RWPE1 (cell line): ENCODE measurements at regions not wholly inside any gene's neighbourhood (a gene's known extent, or its start where the extent isn't known, plus 50 kb on each side); places are given as distances from the start of the nearest gene placed in this dataset.

Experiments
- CTCF ChIA-PET: fragments of 350-600 bp; sonication (Branson Sonifier 250); formaldehyde crosslinking; extraction: SDS; loops from one replicate; lab custom pipeline; 2021; lab: Yijun Ruan, JAX
- POLR2A ChIA-PET: fragments of 400-600 bp; formaldehyde crosslinking; extraction: SDS; loops from one replicate; lab custom pipeline; 2020; ENCODE audit warnings: antibody characterized with exemption; ENCODE audit not compliant: low non-redundant PET; lab: Yijun Ruan, JAX
- DNase-seq: peaks from one replicate; pipeline ENCODE4 v3.0.0; 2012; ENCODE audit warnings: low spot score
- H3K27ac ChIP-seq: fragments of 450-650 bp; 2 replicates; pipeline ENCODE4 v1.5.1; 2017
- TF ChIP-seq, protein P1 (sequence below): fragments of 450-650 bp; conservative IDR thresholded peaks from 2 replicates; pipeline ENCODE4 v1.5.1; 2017; ENCODE audit warnings: low read depth, mild to moderate bottlenecking

DNA sequence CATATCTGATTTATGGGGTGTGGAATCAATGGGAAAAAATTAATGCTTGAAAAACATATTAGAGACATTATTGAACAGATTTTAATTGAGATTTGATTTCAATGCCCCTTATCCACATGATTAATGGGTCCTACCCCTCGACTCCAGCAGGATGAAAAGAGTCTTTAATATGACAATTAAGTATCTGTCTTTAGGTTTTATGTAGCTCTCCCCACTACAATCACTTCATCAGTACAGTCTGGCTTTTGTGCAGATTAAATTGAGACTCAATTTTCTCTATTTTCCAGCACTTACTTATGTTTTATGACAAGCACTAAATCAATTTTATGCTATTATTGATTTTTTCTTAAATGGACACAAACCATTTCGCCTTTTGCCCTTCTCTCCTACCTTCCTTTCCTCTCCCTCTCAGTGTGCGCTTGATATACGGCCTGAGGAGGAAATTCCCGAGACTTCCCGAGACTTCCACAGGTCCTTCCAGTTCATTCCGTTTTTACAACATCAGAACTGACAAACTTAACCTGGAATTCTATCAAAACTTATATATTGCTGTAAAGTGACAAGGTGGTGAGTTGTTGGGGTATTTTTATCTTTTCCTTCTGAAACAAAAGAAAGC lies 555.1 kb upstream of the SALL3 start:
- DNase-seq: no peak
- POLR2A ChIA-PET: no interaction called here
- TF ChIP-seq, protein P1, sequence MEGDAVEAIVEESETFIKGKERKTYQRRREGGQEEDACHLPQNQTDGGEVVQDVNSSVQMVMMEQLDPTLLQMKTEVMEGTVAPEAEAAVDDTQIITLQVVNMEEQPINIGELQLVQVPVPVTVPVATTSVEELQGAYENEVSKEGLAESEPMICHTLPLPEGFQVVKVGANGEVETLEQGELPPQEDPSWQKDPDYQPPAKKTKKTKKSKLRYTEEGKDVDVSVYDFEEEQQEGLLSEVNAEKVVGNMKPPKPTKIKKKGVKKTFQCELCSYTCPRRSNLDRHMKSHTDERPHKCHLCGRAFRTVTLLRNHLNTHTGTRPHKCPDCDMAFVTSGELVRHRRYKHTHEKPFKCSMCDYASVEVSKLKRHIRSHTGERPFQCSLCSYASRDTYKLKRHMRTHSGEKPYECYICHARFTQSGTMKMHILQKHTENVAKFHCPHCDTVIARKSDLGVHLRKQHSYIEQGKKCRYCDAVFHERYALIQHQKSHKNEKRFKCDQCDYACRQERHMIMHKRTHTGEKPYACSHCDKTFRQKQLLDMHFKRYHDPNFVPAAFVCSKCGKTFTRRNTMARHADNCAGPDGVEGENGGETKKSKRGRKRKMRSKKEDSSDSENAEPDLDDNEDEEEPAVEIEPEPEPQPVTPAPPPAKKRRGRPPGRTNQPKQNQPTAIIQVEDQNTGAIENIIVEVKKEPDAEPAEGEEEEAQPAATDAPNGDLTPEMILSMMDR: no peak
- CTCF ChIA-PET: no interaction called here
- no peak overlapping the region for H3K27ac ChIP-seq

GRCh38 chr18:78425019-78425412 lies 554.6 kb upstream of the SALL3 start:
- no peak for DNase-seq
- CTCF ChIA-PET: no interaction called here
- TF ChIP-seq, protein P1: no peak
- no peak overlapping the region for H3K27ac ChIP-seq
- POLR2A ChIA-PET: no interaction called here

- ChIA-PET CTCF (no interaction called here), POLR2A (no interaction called here)
- TF ChIP-seq, protein P1: no peak
- no peak overlapping the region for H3K27ac ChIP-seq
- DNase-seq: no peak
Measured at GRCh38 chr18:78427081-78427480, 552.5 kb upstream of the SALL3 start.

GRCh38 chr18:78429127-78430108 lies 550.2 kb upstream of the SALL3 start:
- no peak overlapping the region for H3K27ac ChIP-seq
- CTCF ChIA-PET: no interaction called here
- TF ChIP-seq, protein P1: no peak
- no peak for DNase-seq
- POLR2A ChIA-PET: no interaction called here

DNA sequence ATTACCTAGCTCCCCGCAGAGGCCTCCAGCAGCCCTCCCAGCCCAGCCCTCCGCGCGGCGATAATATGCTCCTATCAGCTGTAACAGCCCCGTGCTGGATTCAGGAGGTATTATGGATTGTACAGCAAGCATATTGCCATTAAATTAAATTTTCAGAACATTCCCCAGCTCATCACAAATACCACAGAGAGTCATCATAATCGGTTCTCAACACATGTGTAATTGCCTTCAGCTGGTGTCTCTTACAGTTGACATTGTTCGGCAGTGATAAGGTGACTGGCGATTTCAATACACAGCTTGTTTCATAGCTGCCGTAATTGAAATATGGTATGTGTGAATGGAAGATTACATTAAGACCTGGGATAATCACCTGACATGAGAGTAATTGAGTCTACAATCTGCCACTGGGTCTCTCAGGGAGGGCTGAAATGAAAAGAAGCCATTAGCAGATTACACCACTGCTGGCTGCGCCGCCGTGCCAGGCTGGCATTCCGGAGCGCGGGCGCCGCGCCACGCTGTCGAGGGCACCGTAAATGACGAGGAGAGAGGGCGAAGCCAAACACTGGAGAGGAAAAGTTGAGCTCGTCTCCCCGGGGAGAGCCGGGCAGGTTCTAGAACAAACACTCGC lies 549.4 kb upstream of the SALL3 start:
- ChIA-PET POLR2A (no interaction called here), CTCF (no interaction called here)
- TF ChIP-seq, protein P1: no peak
- no peak for DNase-seq
- no peak overlapping the region for H3K27ac ChIP-seq

DNA sequence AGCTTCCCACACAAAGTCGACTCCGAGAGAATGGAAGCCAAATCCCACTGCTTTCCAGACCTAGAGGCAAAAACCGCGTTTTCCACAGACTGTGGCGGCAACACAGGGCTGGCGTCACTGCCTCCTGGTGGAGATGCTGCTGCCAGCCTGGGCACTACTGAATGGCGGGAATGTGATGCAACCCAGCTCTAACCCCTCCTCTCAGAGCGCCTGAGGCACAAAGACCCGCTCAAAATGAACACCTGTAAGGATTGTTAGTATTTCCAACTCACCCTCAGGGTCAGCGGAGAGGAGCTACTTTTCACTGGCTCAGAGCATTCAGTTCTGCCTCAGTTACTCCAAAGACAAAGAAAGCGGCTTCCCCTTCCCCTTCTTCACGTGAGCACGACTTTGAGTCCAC lies 548.0 kb upstream of the SALL3 start:
- CTCF ChIA-PET: no interaction called here
- TF ChIP-seq, protein P1: no peak
- H3K27ac ChIP-seq: no peak overlapping the region
- POLR2A ChIA-PET: no interaction called here
- DNase-seq: no peak
